ENCODE measurements at regions not wholly inside any gene's neighbourhood (a gene's known extent, or its start where the extent isn't known, plus 50 kb on each side); places are given as distances from the start of the nearest gene placed in this dataset.

GRCh38 chr9:31807574-31808256 is 576.7 kb upstream of the ACO1 start:
- BruUV-seq (replicated peaks), result no TSS peak

GRCh38 chr9:31808766-31809165 is 575.7 kb upstream of the ACO1 start:
- Histone ChIP-seq H3K9me3 (replicated peaks; ENCODE audit: control insufficient read depth, insufficient read depth, low read length) (no peaks in the 10 kb centered on the region), H3K9me1 (replicated peaks; ENCODE audit: control insufficient read depth, extremely low read depth, insufficient read depth, low read length) (no peaks in the 10 kb centered on the region), H3K27me3 (ENCODE audit: control insufficient read depth in 2 of 2, insufficient read depth in 2 of 2, low read length in 2 of 2) (peaks cover 0 to 1% of the 10 kb centered on the region in 2 experiments), H3K27ac (ENCODE audit: insufficient read depth, low read depth, low read length) (no peak overlapping the region), H3K9ac (replicated peaks; ENCODE audit: extremely low read depth, insufficient read depth, low read length) (no peak overlapping the region), H3K79me2 (ENCODE audit: control insufficient read depth, insufficient read depth, low read length) (no peaks in the 10 kb centered on the region), H3K36me3 (ENCODE audit: control insufficient read depth in 2 of 2, extremely low read depth in 1 of 2, insufficient read depth in 2 of 2, low read length in 2 of 2) (no peaks in the 10 kb centered on the region), H3K4me1 (ENCODE audit: control insufficient read depth, extremely low read depth, insufficient read depth, low read length) (no peaks in the 10 kb centered on the region), H3K4me3 (replicated peaks in 1 of 3; ENCODE audit: insufficient read depth in 1 of 3, low read depth in 1 of 3, low read length in 3 of 3) (no peak overlapping the region), H4K20me1 (replicated peaks; ENCODE audit: control insufficient read depth, extremely low read depth, insufficient read depth, low read length) (no peaks in the 10 kb centered on the region), H3K4me2 (ENCODE audit: insufficient read depth, low read length) (no peak overlapping the region), H2AFZ (ENCODE audit: low read depth, low read length) (no peak overlapping the region)
- POLR2A ChIA-PET, result no interaction called here
- intact Hi-C loops (cut with micrococcal nuclease) (no loop called here), dilution Hi-C loops (cut with MboI; ENCODE audit: extremely low pct_ligation_motif_present, low sequenced_read_pairs) (no loop called here)
- no TSS peak for BruUV-seq (replicated peaks)
- TF ChIP-seq FOS (IDR thresholded peaks at IDR 0.05; ENCODE audit: borderline replicate concordance, insufficient read depth, low read length) (no peak), MAX (IDR thresholded peaks at IDR 0.05; ENCODE audit: insufficient read depth, insufficient read length) (no peak), POLR2A (IDR thresholded peaks at IDR 0.05; ENCODE audit: low read depth, low read length) (no peak), MYC (IDR thresholded peaks at IDR 0.05; ENCODE audit: low read depth, low read length) (no peak), GATA2 (IDR thresholded peaks at IDR 0.05; ENCODE audit: insufficient read depth, insufficient read length, low read depth, low read length) (no peak), POLR2AphosphoS5 (IDR thresholded peaks at IDR 0.05; ENCODE audit: insufficient read depth, low read depth, low read length) (no peak), EZH2 (IDR thresholded peaks at IDR 0.05; ENCODE audit: borderline replicate concordance, low read depth, low read length, severe bottlenecking) (no peak), CTCF (IDR thresholded peaks at IDR 0.05; ENCODE audit: extremely low read depth in 1 of 2, insufficient read depth in 1 of 2, low read depth in 1 of 2, low read length in 2 of 2) (no peak), JUN (IDR thresholded peaks at IDR 0.05; ENCODE audit: borderline replicate concordance, insufficient read depth, insufficient read length, low read depth) (no peak)
- CTCF ChIA-PET, result interaction anchor here (0.6 kb wide), 1 partner anchor 535 kb away, joined by 5 read pairs; no protein-coding TSS in a partner anchor
- DNase-seq (ENCODE audit: low read depth, low spot score), result no peak
- no peak for FAIRE-seq

More at GRCh38 chr9:31807574-31808256, 576.7 kb upstream of the ACO1 start:
- H4K20me1 ChIP-seq (replicated peaks; ENCODE audit: control insufficient read depth, extremely low read depth, insufficient read depth, low read length), result no peaks in the 10 kb centered on the region
- H3K4me2 ChIP-seq (ENCODE audit: insufficient read depth, low read length), result no peak overlapping the region
- no peak overlapping the region for H3K9ac ChIP-seq (replicated peaks; ENCODE audit: extremely low read depth, insufficient read depth, low read length)
- no peaks in the 10 kb centered on the region for H3K9me1 ChIP-seq (replicated peaks; ENCODE audit: control insufficient read depth, extremely low read depth, insufficient read depth, low read length)
- no peaks in the 10 kb centered on the region for H3K9me3 ChIP-seq (replicated peaks; ENCODE audit: control insufficient read depth, insufficient read depth, low read length)
- TF ChIP-seq MYC (IDR thresholded peaks at IDR 0.05; ENCODE audit: low read depth, low read length) (no peak), EZH2 (IDR thresholded peaks at IDR 0.05; ENCODE audit: borderline replicate concordance, low read depth, low read length, severe bottlenecking) (no peak), MAX (IDR thresholded peaks at IDR 0.05; ENCODE audit: insufficient read depth, insufficient read length) (no peak)
- intact Hi-C loops (cut with micrococcal nuclease), result no loop called here
- no peak overlapping the region for H3K4me3 ChIP-seq (replicated peaks in 1 of 3; ENCODE audit: insufficient read depth in 1 of 3, low read depth in 1 of 3, low read length in 3 of 3)
- dilution Hi-C loops (cut with MboI; ENCODE audit: extremely low pct_ligation_motif_present, low sequenced_read_pairs), result no loop called here
- ChIA-PET CTCF (no interaction called here), POLR2A (no interaction called here)
- no peaks in the 10 kb centered on the region for H3K4me1 ChIP-seq (ENCODE audit: control insufficient read depth, extremely low read depth, insufficient read depth, low read length)
- H3K36me3 ChIP-seq (ENCODE audit: control insufficient read depth in 2 of 2, extremely low read depth in 1 of 2, insufficient read depth in 2 of 2, low read length in 2 of 2), result no peaks in the 10 kb centered on the region
- H2AFZ ChIP-seq (ENCODE audit: low read depth, low read length), result no peak overlapping the region
- no peak for FAIRE-seq
- no peak for DNase-seq (ENCODE audit: low read depth, low spot score)
- no peak overlapping the region for H3K27ac ChIP-seq (ENCODE audit: insufficient read depth, low read depth, low read length)
- peaks cover 0 to 1% of the 10 kb centered on the region in 2 experiments for H3K27me3 ChIP-seq (ENCODE audit: control insufficient read depth in 2 of 2, insufficient read depth in 2 of 2, low read length in 2 of 2)
- no peaks in the 10 kb centered on the region for H3K79me2 ChIP-seq (ENCODE audit: control insufficient read depth, insufficient read depth, low read length)
